ENCODE measurements at regions not wholly inside any gene's neighbourhood (a gene's known extent, or its start where the extent isn't known, plus 50 kb on each side); places are given as distances from the start of the nearest gene placed in this dataset.

DNA sequence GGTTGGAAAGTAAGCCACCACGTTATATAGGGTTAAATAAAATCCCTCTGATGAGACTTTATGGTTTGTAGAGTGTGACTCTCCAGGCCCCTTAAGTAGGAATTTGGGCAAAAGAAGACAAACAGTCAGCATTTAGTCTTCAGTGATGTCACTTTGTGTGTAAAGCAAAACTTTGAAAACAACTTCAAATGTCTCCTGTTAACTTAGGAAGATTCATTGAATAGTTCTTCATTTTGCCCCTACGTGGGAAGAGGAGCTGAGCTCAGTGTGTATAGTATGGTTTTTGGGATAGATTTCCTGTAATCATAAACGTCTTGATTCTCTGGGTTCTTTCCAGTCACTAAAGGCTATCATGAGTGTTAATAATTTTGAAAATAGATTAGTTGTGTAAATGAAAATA lies 101.3 kb downstream of the GADD45G start:
- Histone ChIP-seq H3K9me3 (no peaks in the 10 kb centered on the region), H3K4me3 (no peak overlapping the region), H3K36me3 (no peaks in the 10 kb centered on the region), H3K4me1 (peaks cover 0 to 7% of the 10 kb centered on the region in 2 donors), H3K27me3 (no peaks in the 10 kb centered on the region), H3K27ac (no peak overlapping the region)
- intact Hi-C loops (cut with DNase I; ENCODE audit: low total_unique reads): no loop called here
- no peak for DNase-seq (ENCODE audit: low spot score in 2 of 2)
- TF ChIP-seq POLR2AphosphoS5 (IDR thresholded peaks at IDR 0.05) (no peak), POLR2A (IDR thresholded peaks at IDR 0.05) (no peak)
- TF ChIP-seq, protein P1, sequence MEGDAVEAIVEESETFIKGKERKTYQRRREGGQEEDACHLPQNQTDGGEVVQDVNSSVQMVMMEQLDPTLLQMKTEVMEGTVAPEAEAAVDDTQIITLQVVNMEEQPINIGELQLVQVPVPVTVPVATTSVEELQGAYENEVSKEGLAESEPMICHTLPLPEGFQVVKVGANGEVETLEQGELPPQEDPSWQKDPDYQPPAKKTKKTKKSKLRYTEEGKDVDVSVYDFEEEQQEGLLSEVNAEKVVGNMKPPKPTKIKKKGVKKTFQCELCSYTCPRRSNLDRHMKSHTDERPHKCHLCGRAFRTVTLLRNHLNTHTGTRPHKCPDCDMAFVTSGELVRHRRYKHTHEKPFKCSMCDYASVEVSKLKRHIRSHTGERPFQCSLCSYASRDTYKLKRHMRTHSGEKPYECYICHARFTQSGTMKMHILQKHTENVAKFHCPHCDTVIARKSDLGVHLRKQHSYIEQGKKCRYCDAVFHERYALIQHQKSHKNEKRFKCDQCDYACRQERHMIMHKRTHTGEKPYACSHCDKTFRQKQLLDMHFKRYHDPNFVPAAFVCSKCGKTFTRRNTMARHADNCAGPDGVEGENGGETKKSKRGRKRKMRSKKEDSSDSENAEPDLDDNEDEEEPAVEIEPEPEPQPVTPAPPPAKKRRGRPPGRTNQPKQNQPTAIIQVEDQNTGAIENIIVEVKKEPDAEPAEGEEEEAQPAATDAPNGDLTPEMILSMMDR (IDR thresholded peaks at IDR 0.05): no peak

GRCh38 chr9:89706731-89707191 lies 101.9 kb downstream of the GADD45G start:
- H3K27ac ChIP-seq: no peak overlapping the region
- H3K9me3 ChIP-seq: no peaks in the 10 kb centered on the region
- TF ChIP-seq, protein P1 (IDR thresholded peaks at IDR 0.05): no peak
- TF ChIP-seq POLR2A (IDR thresholded peaks at IDR 0.05) (no peak), POLR2AphosphoS5 (IDR thresholded peaks at IDR 0.05) (no peak)
- H3K27me3 ChIP-seq: no peaks in the 10 kb centered on the region
- intact Hi-C loops (cut with DNase I; ENCODE audit: low total_unique reads): no loop called here
- peaks cover 0 to 8% of the 10 kb centered on the region in 2 donors for H3K4me1 ChIP-seq
- DNase-seq (ENCODE audit: low spot score in 2 of 2): no peak
- H3K36me3 ChIP-seq: no peaks in the 10 kb centered on the region
- no peak overlapping the region for H3K4me3 ChIP-seq

DNA sequence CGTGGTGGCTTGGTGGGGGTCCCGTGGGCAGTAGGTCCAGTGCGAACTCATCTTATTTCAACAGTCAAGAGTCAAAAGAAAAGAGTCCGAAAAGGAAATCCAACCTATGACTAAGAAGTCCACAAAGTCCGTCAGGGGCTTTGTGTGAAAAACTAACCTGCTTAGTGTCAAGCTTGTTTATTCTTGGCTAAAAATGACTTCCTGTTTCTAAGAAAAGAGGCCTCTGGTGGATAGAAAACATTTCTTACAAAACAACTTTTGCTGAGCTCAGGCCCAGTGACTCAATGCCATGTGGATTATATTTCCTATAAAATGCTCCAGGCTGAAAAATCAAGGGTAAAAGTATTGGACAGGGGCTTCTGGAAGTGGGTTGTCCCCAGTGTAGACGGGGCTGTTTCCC lies 105.9 kb downstream of the GADD45G start:
- no peak for DNase-seq (ENCODE audit: low spot score in 2 of 2)
- Histone ChIP-seq H3K9me3 (no peaks in the 10 kb centered on the region), H3K27ac (peak overlapping the region; percentile 20 to 69), H3K36me3 (no peaks in the 10 kb centered on the region), H3K27me3 (no peaks in the 10 kb centered on the region), H3K4me1 (peaks cover 0 to 8% of the 10 kb centered on the region in 2 donors), H3K4me3 (no peak overlapping the region)
- TF ChIP-seq POLR2A (IDR thresholded peaks at IDR 0.05) (no peak), POLR2AphosphoS5 (IDR thresholded peaks at IDR 0.05) (no peak)
- TF ChIP-seq, protein P1 (IDR thresholded peaks at IDR 0.05): no peak
- intact Hi-C loops (cut with DNase I; ENCODE audit: low total_unique reads): no loop called here

- no peak overlapping the region for H3K27ac ChIP-seq
- H3K4me1 ChIP-seq: peaks cover 0 to 8% of the 10 kb centered on the region in 2 donors
- H3K4me3 ChIP-seq: no peak overlapping the region
- TF ChIP-seq POLR2A (IDR thresholded peaks at IDR 0.05): no peak
- TF ChIP-seq, protein P1 (IDR thresholded peaks at IDR 0.05): no peak
- no peak for TF ChIP-seq POLR2AphosphoS5 (IDR thresholded peaks at IDR 0.05)
- no peaks in the 10 kb centered on the region for H3K36me3 ChIP-seq
- no peaks in the 10 kb centered on the region for H3K27me3 ChIP-seq
- intact Hi-C loops (cut with DNase I; ENCODE audit: low total_unique reads): no loop called here
- no peaks in the 10 kb centered on the region for H3K9me3 ChIP-seq
- DNase-seq (ENCODE audit: low spot score in 2 of 2): no peak
Measured at GRCh38 chr9:89711866-89712265, 107.1 kb downstream of the GADD45G start.

- H3K27ac ChIP-seq: no peak overlapping the region
- peaks cover 0 to under 1% of the 10 kb centered on the region in 2 donors for H3K9me3 ChIP-seq
- no peaks in the 10 kb centered on the region for H3K27me3 ChIP-seq
- H3K36me3 ChIP-seq: no peaks in the 10 kb centered on the region
- TF ChIP-seq POLR2A (IDR thresholded peaks at IDR 0.05): no peak
- no peak for TF ChIP-seq POLR2AphosphoS5 (IDR thresholded peaks at IDR 0.05)
- TF ChIP-seq, protein P1 (IDR thresholded peaks at IDR 0.05): no peak
- intact Hi-C loops (cut with DNase I; ENCODE audit: low total_unique reads): no loop called here
- DNase-seq (ENCODE audit: low spot score in 2 of 2): no peak
- H3K4me3 ChIP-seq: no peak overlapping the region
- H3K4me1 ChIP-seq: peaks cover 0 to 8% of the 10 kb centered on the region in 2 donors
Measured at GRCh38 chr9:89712283-89712682, 107.5 kb downstream of the GADD45G start.

Data from breast epithelium (tissue), 4 donors.